Dermis blood vessel endothelial cell (primary cell): ENCODE measurements at regions not wholly inside any gene's neighbourhood (a gene's known extent, or its start where the extent isn't known, plus 50 kb on each side); places are given as distances from the start of the nearest gene placed in this dataset.

Experiments used
- DNase-seq: peaks from one replicate; pipeline ENCODE4 v3.0.0; 2010

DNA sequence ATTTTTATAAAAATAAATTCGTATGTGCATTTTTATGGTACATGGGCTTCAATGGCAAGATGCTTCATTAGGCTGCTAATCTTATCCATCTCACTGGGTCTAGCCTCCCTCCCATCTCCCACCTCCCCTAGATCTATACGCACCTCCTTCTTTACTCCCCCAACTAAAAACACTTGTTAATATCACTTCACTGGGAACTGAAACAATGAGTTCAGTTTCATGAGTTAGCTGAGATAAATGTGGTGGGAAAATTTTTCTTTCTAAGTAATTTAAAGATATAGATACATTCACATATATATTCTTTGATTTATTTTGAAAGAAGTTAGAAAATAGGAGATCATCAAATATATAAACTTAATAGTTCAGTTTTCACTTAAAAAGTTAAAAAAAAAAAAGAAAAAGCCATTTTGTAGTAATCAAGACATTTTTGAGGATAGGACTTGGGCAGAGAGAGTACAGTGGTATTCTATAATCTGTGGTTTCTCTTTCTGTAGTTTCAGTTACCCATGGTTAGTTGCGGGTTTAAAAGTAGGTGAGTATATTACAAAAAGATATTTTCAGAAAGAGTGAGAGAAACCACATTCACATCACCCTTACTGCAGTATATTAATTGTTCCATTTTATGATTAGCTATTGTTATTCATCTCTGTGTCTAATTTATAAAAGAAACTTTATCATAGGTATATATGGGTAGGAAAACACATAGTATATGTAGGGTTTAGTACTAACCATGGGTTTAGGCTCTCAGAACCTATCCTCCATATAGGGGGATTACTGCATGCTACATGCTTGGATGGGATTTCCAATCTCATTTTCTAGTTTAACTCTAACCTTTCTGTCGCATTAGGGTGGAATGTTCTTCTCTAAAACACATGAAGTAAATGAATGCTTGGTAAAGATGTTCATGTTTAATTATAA lies 316.0 kb upstream of the CBLB start:
- DNase-seq = no peak

DNA sequence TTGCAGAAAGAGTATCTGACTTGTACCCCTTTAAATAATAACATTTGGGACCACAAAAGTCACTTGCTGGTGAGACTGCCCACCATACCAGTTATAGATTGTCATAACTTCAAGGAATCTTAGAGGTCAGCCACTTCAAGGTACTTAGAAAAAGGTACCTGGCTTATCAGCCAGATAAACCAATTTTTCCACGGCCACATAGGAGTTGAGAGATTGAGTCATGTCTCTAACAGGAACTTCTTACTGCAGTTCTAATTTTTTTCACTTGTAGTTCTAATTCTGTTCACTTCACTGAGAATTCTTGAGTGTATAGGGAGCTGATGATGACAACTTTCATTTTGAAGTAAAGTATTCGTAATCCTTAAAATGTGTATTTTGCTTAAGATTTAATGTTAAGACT lies 317.1 kb upstream of the CBLB start:
- DNase-seq = no peak

DNA sequence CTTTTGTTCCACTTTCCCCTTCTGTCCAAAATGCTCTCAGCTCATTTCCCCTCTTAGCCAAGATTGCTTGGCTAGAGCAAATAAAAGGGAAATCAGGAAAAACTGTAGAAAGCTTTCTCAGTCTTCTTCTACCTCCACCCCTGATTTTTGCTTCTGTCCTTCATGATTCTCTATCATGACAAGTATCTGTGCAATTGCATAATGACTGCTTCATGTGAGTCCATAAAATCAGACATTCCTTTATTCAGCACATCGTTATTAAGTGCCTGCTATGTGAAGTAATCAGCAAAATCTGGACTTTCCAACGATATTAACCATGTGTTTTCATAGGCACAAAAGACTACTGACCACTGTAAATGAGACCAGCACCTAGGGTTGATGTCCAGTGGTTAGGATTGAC lies 321.5 kb upstream of the CBLB start:
- DNase-seq = no peak

DNA sequence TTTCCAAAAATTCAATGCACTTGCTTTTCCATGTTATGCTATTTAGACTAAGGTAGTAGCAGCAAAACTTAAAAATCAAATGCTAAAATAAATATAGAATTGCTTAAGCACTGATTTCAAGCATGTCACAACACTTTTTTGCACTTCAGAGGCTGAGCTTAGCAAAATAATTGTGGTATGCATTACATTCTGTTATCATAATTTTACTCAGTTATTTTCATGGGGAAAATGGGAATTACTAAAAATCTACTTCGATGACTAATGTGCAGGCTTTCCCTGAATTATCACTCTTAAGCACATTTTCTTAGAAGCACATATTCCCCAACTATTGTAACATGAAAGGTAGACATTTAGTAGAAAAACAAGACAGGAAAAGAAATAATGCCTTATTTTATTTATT lies 322.4 kb upstream of the CBLB start:
- no peak for DNase-seq

DNA sequence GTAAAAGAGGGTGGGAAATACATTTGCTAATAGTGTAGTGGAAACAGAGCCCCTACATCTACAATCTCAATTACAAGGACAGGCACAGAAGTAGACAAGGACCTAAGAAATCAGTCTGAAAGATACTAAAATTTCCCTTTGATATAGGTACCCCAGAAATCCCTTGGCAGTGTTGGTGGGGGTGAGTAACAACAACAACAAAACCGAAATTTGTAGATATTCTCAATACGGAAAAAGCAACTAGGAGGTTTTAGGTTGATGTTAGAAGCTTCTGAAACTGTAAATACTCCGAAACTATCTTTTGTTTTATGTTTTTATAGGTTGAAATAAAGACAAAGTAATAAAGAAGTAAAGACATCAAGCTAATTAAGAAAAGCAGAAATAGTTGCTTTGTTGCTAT lies 323.1 kb upstream of the CBLB start:
- no peak for DNase-seq

DNA sequence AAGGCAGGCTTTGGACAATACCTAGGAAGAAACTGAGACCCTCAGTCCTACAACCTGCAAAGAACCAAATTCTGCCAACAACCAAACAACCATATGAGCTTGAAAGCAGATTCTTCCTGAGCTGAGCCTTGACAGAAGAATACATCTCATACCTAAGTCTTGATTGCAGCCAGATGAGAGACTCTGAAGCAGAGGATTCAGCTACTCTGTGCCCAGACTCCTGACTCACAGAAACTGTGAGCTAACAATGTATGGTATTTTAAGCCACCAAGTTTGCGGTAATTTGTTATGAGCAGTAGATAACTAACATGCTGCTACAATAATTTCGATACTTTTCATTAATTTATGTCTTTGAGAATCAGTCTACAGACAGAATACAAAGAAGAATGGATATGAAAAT lies 325.1 kb upstream of the CBLB start:
- no peak for DNase-seq

DNA sequence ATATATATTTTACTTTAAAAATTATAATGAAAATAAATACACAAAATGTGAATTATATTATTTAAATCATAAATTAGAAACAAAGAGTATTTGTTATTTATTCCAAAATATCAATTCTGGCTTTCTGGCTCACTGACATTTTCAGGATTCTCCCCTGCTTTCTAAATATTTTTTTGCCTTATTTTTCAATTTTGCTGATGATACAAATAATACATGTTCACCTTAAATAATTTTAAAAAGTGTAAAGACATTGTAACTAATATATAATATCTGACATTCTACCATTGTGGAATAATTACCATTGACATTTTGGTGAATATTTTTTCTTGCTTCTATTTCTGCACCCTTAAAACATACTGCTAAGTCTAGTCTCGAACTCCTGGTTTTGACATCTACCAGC lies 325.9 kb upstream of the CBLB start:
- DNase-seq = no peak

DNA sequence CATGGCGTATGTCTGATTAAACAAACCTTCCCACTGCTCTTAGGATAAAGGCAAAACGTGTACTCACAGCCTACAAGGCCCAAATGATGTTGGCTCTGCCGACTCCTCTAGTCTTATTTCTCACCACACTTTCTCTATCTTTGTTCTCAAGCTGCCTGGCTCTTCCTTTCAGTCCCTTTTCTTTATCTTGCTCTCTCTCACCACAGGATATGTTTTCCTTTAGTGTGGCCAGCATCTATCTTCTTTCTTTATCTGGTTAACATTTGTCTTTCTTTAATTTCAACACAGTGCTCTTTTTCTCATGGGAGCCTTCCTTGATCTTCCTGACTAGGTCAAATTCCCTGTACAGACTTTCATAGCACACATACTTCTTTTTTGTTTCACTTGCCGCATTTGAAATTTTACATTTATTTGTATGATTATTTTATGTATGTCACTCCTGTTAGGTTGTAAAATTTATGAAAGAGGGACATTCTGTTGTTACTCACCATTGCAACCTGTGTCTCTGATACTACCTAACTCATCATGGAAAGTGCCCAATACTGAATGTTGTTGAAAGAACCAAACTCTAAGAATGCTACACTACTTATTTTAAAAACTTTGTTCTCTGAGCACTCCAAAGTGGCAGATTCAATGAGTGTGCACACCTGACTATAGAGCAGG lies 328.9 kb upstream of the CBLB start:
- DNase-seq = no peak

DNA sequence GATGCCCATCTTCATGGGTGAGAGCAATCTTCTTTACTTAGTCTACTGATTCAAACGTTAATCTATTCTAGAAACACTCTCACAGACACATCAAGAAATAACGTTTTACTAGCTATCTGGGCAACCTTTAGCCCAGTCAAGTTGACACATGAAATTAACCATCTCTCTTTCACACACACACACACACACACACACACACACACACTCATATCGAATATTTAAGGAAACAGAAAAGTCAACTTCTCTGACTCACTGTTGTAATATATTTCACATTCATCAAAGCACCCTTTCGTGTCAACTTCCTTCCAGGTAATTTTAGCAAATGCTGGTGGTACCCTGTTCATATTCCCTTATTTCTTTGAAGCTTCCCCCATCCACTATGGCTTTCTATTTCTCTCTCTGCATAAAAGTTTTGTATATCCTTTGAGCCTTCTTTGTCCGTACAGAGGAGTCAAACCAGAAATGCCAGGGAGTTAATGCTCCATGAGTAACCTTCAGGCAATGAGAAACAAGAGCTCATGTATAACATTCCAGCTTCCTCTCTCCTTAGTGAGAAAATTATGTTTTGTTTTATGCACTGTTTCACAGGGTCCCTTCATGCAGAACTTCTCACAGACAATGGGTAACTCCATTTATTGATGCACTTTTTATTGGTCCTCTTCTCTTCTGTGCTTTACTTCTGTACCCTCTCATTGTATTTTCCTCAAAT lies 335.5 kb upstream of the CBLB start:
- DNase-seq = no peak

DNA sequence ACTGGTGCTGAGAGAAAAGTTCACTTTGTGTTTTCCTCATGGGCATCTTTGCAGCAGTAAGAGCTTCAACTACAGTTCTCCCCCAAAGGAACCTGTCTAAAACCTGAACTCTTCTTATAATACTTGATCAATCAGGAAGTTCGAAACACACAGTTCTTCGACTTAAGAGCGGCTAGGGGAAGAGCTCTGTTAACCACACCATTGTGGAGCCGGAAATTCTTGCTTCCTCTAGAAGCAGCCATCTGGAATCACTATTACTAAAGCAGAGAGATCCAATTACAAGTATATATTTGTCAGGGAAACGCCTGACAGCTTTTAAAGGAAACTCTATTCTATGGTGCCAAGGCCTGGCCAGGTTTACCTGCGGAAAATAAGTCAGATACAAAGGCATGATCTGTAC lies 337.3 kb upstream of the CBLB start:
- DNase-seq = peak; percentile 89

DNA sequence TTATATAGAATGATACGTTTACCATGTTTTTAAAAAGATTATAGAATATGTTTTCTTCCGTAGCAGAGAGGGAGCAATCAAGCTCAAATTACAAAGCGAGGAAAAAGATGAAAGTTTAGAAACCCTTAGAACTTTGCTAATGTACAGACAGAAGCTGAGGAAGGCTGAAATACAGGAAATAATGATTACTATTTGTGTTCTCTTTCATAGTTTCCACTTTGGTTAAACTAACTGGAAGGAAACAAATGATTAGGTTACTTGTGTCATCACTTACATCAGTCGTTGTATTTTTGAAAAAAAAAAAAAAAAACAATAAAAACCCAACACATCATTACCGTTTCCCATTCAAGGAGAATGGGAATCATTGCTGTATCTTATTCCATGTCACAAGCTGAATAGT lies 337.8 kb upstream of the CBLB start:
- DNase-seq = peak; percentile 24

DNA sequence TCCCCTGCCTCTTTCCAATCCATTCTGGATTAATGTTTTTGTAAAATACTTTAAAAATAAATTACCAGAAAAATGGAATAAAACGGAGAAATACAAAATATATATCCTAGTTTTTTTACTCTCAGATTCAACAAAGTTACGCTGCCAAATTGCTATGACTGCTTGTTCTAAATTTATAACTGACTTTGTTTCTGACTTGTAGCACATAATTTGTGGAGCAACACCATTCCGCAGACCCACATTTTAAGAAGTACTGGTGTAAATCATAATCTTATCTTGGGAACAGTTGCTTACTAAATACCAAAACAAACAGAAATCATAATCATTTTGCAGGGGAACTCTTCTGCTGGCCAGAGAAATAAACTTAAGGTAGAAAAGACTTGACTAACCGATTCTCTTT lies 339.4 kb upstream of the CBLB start:
- DNase-seq = no peak

DNA sequence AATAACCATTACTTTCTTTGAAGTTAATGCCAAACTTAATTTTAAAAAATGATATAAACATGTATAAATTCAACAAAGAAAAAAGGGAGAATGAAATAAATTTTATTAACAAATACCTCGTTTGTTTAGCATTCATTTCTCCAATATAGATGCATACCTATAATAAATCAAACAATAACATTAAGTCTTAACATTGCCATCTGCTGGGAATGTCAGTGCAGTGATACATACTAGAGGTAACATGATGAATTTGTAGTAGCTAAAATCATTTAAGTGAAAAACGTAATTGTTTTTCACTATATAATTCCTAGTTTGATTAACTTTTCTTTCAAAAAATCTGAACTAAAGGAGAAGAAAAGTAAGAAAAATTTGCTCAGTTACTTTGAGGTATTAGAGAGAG lies 340.2 kb upstream of the CBLB start:
- peak; percentile 28 for DNase-seq

DNA sequence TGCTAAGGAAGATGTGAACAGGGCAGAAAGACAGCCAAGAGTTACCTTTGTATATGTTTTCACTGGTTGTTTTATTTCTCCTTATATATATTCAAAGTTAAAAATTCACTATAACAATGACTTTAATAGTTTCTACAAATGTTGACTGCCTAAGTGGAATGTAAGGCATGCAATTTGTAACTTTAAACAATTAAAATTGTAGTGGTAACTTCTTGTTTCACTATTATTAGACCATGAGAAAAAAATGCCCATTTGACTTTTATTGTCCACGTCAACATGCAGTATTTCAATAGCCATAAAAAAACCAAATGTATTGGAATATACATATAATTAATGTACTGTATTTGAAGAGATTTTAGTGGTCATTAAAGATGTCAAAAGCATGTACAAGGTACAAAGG lies 340.7 kb upstream of the CBLB start:
- no peak for DNase-seq

DNA sequence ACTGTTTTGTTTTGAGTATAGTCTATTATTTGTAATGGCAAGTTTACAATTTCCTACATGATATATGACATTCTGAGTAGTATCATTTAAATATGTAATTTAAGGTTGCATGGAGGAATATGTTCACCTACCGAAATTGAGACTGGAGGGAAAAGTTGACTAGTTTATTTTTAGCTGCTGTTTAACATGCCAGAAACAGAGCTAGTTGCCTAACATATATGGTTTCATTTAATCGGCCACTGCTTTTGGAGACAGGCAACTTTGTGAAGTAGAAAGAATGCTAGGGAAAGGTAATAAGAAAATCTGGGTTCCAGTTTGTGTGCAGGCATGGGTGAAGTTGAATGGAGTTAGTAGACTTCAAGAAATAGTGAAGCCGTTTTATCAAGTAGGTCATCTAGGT lies 342.1 kb upstream of the CBLB start:
- no peak for DNase-seq

DNA sequence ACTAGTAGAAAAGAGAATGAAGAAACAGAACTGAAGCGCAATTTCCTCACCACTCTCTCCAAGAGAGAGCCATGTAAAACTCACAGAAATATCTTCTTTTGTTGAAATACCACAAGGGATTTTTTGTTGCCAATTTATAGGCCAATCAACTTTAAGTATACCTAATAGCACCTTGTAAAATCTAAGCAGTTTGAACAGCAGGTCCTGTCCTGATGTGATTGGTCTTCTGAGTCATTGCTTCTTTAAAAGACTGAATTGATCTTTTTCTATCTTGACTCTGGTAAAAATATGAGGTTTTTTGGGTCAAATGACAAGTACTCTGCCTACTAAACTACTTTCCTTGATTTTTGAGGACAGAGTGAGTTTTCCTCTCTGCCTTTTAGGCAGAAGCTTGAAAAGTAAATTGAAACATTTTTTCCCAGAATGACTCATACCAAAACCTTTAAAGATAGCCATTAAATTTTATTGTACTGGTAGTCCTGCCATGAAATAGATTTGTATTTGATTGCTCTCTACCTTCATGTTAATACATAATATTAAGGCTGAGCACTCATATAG lies 343.9 kb upstream of the CBLB start:
- DNase-seq = no peak

DNA sequence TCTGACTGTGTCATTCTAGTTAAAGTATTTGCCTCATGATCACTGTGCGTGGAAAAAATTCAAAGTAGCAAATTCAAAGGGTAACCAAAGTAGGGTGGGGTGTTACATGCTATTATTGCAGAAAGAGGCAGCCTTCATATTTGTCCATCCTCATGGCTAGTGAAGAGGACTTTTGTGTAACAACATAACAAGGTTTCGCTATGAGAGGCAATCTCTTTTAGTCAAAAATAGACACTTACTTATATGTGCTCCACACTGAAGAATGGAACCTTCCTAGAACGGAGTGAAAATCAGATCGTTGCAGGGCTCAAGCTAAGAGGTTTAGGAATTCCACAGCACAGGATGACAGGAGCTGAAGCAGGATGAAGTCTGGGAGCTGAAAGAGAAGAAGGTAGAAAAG lies 345.1 kb upstream of the CBLB start:
- DNase-seq = no peak

DNA sequence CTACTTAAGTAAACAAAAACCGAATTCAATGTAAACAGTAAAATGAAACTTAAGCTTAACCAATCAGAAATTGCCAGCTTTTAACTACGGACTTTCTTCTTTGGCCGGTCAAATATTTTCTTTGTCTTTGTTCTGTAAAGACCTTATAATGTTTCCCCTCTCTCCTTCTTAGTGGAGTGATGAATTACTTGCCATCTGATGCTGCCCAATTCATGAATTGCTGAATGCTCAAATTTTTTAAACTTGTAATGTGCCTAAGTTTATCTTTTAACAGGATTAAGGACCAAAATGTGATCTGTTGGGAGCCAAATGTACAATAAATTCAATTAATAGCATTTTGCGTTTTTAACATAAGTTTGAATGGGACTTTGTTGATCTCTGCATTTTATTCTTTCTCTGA lies 345.8 kb upstream of the CBLB start:
- DNase-seq = no peak

DNA sequence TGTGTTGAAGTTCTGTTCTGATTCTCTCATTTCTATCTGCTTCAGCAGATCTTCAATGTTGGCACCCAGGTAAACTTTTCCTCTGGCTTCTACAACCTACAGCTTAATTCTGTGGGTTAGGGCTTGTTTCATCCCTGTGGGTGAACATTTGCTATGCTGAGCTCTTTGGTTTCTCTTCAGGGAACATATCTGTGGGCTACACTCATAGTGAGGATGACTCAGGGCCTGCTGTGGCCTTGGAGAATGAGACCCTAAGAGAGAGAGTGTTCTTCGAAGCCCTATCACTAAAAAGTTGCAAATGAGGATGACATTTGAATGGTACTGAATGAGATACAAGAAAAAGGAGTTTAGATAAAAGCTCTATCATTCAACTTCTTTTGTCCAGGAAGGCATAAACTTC lies 346.2 kb upstream of the CBLB start:
- no peak for DNase-seq

DNA sequence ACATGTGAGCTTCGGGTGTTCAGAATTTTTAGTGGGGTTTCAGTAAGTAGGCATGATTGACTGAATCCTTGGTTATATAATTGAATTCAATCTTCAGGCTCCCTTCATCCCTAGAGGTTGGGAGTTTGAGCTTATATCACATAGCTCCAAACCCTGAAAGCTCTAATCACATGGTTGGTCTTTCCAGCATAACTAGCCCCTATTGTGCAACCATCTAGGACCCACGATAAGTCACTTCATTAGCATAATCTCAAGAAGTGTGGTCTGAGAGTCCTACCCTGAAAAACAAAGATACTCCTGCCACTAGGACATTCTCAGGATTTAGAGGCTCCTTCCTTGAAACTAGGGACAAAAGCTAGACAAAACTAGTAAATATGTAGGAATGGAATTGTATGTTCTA lies 348.9 kb upstream of the CBLB start:
- DNase-seq = no peak

DNA sequence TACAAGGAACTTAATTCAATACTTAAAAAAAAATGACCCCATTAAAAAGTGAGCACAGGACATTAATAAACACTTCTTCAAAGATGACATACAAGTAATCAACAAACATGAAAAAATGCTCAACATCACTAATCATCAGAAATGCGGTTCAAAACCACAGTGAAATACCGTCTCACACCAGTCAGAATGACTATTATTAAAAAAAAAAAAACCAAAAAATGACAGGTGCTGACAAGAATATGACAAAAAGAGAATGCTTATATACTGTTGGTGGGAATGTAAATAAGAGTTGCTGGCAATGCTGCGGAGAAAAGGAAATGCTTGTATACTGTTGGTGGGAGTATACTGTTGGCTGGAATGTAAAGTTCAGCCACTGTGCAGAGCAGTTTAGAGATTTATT lies 358.3 kb upstream of the CBLB start:
- no peak for DNase-seq

DNA sequence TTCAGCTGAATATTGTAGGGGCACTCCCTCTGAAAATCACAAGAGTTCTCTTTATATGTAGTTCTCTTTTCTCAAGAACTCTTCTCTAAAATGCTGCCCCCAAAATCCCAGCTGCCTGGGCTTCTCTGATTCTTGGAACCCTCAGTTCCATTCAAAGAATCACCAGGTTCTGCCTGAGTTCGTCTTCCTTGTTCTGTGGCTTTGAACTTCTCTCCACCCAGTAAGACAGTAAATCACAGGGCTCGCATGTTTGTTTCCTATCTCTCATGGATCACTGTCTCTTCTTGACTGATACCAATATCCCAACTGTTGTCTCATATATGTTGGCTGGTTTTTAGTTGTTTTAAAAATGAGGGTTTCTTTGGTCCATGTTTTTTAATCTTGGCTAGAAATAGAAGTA lies 359.5 kb upstream of the CBLB start:
- DNase-seq = no peak

DNA sequence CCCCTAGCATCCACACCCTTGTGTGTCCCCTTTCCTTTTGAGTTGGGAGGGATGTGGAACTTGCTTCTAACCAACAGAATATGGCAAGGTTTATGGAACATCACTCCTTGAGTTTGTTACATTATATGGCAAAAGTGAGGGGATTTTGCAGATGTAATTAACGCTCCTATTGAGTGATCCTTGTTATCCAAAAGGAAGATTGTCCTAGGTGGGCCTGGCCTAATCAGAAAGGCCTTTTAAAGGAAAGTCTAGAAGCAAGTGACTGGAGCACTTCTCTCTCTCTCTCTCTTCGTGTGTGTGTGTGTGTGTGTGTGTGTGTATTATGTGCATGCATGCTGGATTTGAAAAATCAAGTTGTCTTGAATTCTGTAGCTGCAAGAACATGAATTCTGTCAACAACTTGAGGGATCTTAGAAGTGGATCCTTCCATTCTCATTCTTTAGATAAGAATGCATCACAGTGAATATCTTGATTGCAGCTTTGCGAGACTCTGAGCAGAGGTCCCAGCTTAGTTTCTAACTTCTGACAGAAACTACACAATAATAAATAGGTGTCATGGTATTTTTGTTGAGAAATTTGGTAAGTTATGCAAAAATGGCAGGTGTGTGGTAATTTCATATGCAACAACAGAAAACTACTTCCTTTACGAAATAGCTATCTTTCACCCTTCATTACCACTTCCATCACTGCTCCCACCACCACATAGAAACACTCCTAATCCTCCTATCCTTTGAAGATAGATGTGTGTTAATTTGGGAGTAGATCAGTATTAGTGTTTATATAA lies 360.9 kb upstream of the CBLB start:
- no peak for DNase-seq
